KMS-11 (cell line): ENCODE measurements at regions not wholly inside any gene's neighbourhood (a gene's known extent, or its start where the extent isn't known, plus 50 kb on each side); places are given as distances from the start of the nearest gene placed in this dataset.

ENCODE experiments used
- H2AFZ ChIP-seq: fragments of 200-600 bp; sonication (generic); 2 replicates; pipeline ENCODE4 v1.6.1; 2016; ENCODE audit warnings: antibody characterized with exemption, mixed run types, low read depth
- H3K27ac ChIP-seq: fragments of 200-600 bp; sonication (generic); 2 replicates; pipeline ENCODE4 v1.6.1; 2016; ENCODE audit warnings: mild to moderate bottlenecking, mixed run types
- H3K27me3 ChIP-seq: fragments of 200-600 bp; sonication (generic); 2 replicates; pipeline ENCODE4 v1.6.1; 2017; ENCODE audit warnings: mild to moderate bottlenecking, low read depth, mixed run types, moderate library complexity; ENCODE audit not compliant: insufficient read depth
- H3K36me3 ChIP-seq: fragments of 200-600 bp; sonication (generic); 2 replicates; pipeline ENCODE4 v1.6.1; 2017; ENCODE audit warnings: mild to moderate bottlenecking, mixed run types; ENCODE audit not compliant: insufficient read depth
- H3K4me1 ChIP-seq: fragments of 200-600 bp; sonication (generic); 2 replicates; pipeline ENCODE4 v1.6.1; 2016; ENCODE audit warnings: mild to moderate bottlenecking, low read depth, mixed run types; ENCODE audit not compliant: poor library complexity, severe bottlenecking
- H3K4me2 ChIP-seq: fragments of 200-600 bp; sonication (generic); 2 replicates; pipeline ENCODE4 v1.7.0; 2016; ENCODE audit warnings: mild to moderate bottlenecking, mixed run types
- H3K4me3 ChIP-seq: fragments of 200-600 bp; sonication (generic); IDR thresholded peaks from 2 replicates; pipeline ENCODE4 v1.6.1; 2017; ENCODE audit warnings: low read depth, low read length, mixed read lengths; ENCODE audit not compliant: insufficient read depth
- H3K79me2 ChIP-seq: fragments of 200-600 bp; sonication (generic); 2 replicates; pipeline ENCODE4 v1.6.1; 2016; ENCODE audit warnings: low read depth, mixed run types; ENCODE audit not compliant: insufficient read depth
- H3K9ac ChIP-seq: fragments of 200-600 bp; sonication (generic); 2 replicates; pipeline ENCODE4 v1.6.1; 2016; ENCODE audit warnings: mild to moderate bottlenecking, mixed run types
- H4K20me1 ChIP-seq: fragments of 200-600 bp; sonication (generic); 2 replicates; pipeline ENCODE4 v1.6.1; 2016; ENCODE audit warnings: mild to moderate bottlenecking, mixed run types; ENCODE audit not compliant: insufficient read depth
- CTCF ChIP-seq: fragments of 200-600 bp; sonication (generic); conservative IDR thresholded peaks from 2 replicates; pipeline ENCODE4 v1.6.1; 2017; ENCODE audit warnings: low read depth, mild to moderate bottlenecking, antibody characterized with exemption, low read length, moderate library complexity, mixed read lengths

- H3K36me3 ChIP-seq, result no peaks in the 10 kb centered on the region
These were observed 301.9 kb upstream of the ARSJ start for GRCh38 chr4:114281164-114281960.

GRCh38 chr4:114282937-114283336 is 303.5 kb upstream of the ARSJ start:
- Histone ChIP-seq H2AFZ (no peak overlapping the region), H3K79me2 (no peaks in the 10 kb centered on the region), H3K27ac (no peak overlapping the region)

More at GRCh38 chr4:114281164-114281960, 301.9 kb upstream of the ARSJ start:
- Histone ChIP-seq H3K27ac (no peak overlapping the region), H3K4me2 (no peak overlapping the region), H3K4me1 (no peaks in the 10 kb centered on the region), H3K4me3 (no peak overlapping the region), H2AFZ (no peak overlapping the region), H4K20me1 (no peaks in the 10 kb centered on the region), H3K27me3 (no peaks in the 10 kb centered on the region), H3K79me2 (no peaks in the 10 kb centered on the region), H3K9ac (no peak overlapping the region)
- TF ChIP-seq CTCF, result no peak

GRCh38 chr4:114284629-114285028 is 305.2 kb upstream of the ARSJ start:
- no peak overlapping the region for H3K4me2 ChIP-seq
- no peaks in the 10 kb centered on the region for H3K4me1 ChIP-seq
- H3K27ac ChIP-seq, result no peak overlapping the region
- H3K36me3 ChIP-seq, result no peaks in the 10 kb centered on the region
- no peak overlapping the region for H2AFZ ChIP-seq
- H4K20me1 ChIP-seq, result no peaks in the 10 kb centered on the region
- no peak overlapping the region for H3K4me3 ChIP-seq
- no peak for TF ChIP-seq CTCF
- no peaks in the 10 kb centered on the region for H3K27me3 ChIP-seq
- no peak overlapping the region for H3K9ac ChIP-seq
- no peaks in the 10 kb centered on the region for H3K79me2 ChIP-seq

More at GRCh38 chr4:114282937-114283336, 303.5 kb upstream of the ARSJ start:
- H4K20me1 ChIP-seq, result no peaks in the 10 kb centered on the region
- no peaks in the 10 kb centered on the region for H3K27me3 ChIP-seq
- no peaks in the 10 kb centered on the region for H3K4me1 ChIP-seq
- no peak overlapping the region for H3K4me3 ChIP-seq
- H3K36me3 ChIP-seq, result no peaks in the 10 kb centered on the region
- no peak overlapping the region for H3K4me2 ChIP-seq
- no peak overlapping the region for H3K9ac ChIP-seq
- no peak for TF ChIP-seq CTCF

GRCh38 chr4:114286262-114286810 is 306.9 kb upstream of the ARSJ start:
- Histone ChIP-seq H3K27me3 (no peaks in the 10 kb centered on the region), H2AFZ (no peak overlapping the region), H3K4me1 (no peaks in the 10 kb centered on the region), H3K27ac (no peak overlapping the region), H3K79me2 (no peaks in the 10 kb centered on the region), H3K4me3 (no peak overlapping the region), H3K9ac (no peak overlapping the region), H3K4me2 (no peak overlapping the region), H4K20me1 (no peaks in the 10 kb centered on the region), H3K36me3 (no peaks in the 10 kb centered on the region)
- TF ChIP-seq CTCF, result no peak
